ENCODE measurements at regions not wholly inside any gene's neighbourhood (a gene's known extent, or its start where the extent isn't known, plus 50 kb on each side); places are given as distances from the start of the nearest gene placed in this dataset.
A peak's percentile ranks its signal among the peaks of the same experiment; 100 is the strongest.

DNA sequence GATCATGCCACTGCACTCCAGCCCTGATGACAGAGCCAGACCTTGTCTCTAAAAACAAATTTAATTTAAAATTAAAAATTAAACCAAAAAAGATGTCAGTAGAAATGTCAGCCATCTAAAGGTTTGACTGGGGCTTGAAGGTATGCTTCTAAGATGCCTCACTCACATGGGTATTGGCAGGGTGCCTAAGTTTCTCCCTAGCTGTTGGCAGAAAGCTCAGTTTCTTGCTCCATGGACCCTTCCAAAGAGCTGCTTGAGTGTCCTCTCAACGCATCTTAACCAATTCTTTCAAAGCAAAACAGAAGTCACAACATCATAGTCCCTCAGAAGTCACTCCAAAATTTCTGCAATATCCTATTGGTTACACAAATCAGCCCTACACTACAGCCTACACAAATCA lies 231.0 kb upstream of the ADGRL2 start:
- no peak for DNase-seq

GRCh38 chr1:81563632-81564031 lies 237.1 kb upstream of the ADGRL2 start:
- DNase-seq = no peak

DNA sequence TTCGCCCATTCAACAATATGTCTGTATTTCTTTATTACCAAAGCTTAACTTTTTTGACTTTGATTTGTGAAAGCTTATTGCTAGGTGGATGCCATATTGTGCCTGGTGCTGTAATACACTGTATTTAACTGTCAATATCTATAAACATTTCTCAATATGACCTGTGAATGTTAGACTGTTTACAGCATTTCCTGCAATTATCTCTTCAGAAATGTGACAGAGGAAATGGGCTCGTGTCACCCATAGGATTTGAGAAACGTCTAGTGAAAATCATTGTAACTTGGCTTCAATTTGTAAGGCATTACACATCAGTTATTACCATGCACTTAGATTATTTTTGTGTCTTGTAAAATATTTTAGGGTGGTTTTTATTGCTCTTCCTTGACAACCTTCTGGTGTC lies 237.8 kb upstream of the ADGRL2 start:
- no peak for DNase-seq

DNA sequence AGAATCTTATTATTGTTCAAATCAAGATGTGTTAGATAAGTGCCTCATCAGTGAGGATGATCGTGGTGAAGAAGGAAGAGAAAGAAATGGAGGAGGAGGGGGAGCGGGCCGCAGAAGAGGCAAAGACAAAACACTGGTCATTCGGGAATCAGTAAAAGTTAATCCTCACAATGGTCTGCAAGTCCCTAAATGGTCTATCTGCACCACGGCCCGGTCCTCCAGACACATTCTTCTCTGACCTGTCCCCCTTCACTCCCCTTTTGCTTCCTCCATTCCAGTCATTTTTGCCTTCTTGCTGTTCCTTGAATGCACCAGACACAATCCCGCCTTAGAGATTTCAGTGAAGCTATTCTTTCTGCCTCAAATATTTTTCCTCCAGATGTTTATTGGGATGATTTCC lies 240.1 kb upstream of the ADGRL2 start:
- no peak for DNase-seq

DNA sequence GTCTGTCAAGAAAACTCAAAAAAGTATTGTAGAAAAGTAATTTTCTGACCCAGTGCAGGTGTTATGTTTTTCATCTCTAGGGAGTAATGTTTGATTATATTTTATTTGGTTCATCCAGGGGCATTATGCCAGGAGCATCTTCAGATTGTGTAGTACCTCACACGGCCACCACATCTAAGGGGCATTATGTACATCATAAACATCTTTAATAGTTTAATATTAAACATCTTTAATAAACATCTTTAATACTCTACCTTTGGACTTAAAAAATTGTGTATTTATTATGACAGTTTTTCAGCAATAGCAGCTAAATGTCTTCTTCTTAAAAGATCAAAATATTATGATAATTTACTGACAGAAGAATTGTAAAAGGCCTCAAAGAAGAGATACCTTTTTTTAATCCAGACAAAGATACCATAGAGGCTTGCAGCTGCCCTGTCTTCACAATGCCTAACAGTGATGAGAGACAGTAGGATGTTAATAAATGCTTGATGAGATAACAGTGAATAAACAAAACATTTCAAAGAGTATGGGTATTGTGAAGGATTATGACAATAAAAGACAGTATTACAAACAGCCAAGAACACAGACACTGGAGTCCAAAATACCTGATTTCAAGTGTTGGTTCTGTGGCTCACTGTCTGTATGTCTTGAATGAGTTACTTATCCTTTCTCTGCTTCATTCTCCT lies 240.9 kb upstream of the ADGRL2 start:
- DNase-seq = peak in 1 of 2 experiments; percentile 2

- no peak for DNase-seq
Measured at GRCh38 chr1:81558291-81559076, 242.2 kb upstream of the ADGRL2 start.

DNA sequence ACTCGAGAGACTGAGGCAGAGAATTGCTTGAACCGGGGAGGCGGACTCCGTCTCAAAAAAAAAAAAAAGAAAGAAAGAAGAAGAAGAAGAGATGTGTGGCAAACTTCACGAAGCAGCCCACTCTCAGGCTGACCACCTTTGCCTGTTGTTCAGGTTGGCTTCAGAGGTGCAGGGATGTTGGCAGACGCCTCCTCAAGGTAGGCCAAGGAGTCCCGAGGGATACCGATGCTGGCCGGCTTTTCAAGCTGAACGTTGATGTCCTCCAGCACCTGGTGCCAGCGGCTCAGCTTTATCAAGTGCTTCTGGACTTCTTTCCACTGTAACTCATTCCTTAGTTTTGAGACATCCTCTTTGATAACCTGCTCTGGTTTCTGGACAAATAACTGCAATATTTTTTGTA lies 243.8 kb upstream of the ADGRL2 start:
- no peak for DNase-seq

DNA sequence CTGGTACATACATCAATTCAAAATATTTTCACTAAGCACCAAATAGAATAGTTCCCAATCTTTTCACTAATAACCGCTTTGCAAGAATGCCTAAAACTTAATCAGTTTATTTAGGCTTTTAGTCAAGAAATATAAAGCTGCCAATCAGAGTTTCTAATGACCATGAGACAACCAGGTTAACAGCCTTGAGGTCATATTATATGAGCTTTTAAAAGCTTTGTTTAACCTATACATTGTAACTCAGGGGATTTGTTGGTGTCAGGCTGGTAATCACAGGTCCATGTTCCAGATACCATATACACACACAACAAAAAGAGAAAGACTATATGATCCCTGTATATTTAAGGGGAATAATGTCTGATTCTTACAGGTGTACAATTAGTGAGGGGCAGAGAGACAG lies 246.2 kb upstream of the ADGRL2 start:
- no peak for DNase-seq

GRCh38 chr1:81554108-81554507 lies 246.6 kb upstream of the ADGRL2 start:
- no peak for DNase-seq

GRCh38 chr1:81553503-81553902 lies 247.2 kb upstream of the ADGRL2 start:
- DNase-seq = no peak

GRCh38 chr1:81551946-81552345 lies 248.8 kb upstream of the ADGRL2 start:
- no peak for DNase-seq

GRCh38 chr1:81550753-81551152 lies 250.0 kb upstream of the ADGRL2 start:
- DNase-seq = no peak

- DNase-seq = peak in 1 of 2 experiments; percentile 45
Measured at GRCh38 chr1:81549588-81550127, 251.1 kb upstream of the ADGRL2 start.

DNA sequence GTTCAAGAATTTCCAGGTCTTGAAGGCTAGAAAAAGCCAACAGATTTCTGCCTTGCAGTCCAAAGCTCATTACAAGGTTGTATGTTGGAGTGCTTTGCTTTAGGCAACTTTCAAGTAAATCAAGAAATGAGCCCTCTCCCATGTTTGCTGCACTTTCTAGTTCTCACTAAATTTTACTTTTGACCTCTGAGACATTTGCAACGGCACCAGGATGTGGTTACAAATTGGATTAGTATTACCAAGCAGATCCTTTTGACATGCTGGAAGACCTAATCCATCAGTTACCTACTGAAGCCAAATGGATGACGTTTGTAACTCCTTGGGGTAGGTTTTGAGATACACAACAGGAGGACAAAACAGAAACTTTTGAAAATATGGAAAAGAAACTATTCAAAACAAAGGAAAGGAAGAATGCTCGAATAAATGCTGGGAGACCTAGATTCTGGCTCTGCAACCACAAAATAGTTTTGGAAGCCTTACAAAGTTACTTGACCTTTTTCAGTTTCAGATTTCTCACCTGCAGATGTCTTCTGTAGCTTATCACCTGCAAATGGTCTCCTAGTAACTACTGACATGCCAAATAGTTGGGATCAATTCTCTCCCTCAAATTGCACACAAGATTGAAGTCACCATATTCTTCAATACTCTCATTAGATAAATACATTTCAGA lies 251.7 kb upstream of the ADGRL2 start:
- no peak for DNase-seq

GRCh38 chr1:81547912-81548303 lies 252.8 kb upstream of the ADGRL2 start:
- DNase-seq = no peak

DNA sequence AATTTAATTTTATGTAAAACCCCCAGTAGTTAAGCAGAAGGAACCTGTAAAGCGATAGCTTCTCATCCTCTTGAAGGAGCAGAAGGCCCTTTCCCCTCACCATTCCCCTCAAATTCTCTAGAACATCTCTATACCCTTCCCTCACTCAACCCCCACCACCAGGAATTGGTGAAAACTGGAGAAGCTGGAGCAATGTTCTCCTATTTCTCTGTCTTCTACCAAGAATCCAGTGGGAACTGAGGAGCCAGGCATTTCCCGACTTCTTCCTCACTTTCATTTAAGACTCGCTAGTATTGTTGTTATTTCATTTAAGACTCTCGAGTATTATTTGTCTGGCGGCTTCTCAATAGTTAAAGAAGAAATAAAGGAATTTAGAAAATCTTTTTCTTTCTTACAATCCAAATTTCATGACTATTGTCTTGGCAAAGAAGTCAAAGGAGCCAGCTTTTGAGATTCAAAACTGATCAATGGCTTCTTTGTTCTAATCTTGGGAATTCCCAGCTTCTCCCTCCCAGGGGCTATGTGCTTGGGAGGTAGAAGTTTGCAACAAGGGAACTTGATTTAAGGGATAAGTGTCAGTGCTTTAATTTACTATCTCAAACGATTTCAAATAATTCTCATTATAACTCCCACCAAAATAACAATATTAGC lies 253.3 kb upstream of the ADGRL2 start:
- no peak for DNase-seq

GRCh38 chr1:81545734-81546133 lies 255.0 kb upstream of the ADGRL2 start:
- no peak for DNase-seq

DNA sequence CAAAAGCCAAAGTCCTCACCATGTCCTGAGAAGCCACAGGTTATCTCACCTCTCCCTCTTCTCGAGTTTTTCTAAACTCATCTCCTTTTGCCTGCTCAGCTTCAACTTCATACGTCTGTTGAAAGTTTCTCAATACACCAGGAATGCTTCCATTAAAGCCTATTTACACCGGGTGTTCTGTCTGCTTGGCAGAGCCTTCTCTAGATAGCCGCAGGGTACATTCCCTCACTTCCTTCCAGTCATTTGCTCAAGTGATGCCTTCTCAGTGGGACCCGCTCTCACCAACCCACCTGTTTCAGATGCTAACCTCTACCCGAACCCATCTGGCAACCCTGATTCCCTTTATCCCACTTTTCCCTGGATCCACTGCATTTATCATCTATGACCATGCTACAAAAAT lies 257.0 kb upstream of the ADGRL2 start:
- no peak for DNase-seq

- DNase-seq = no peak
Measured at GRCh38 chr1:81542196-81542595, 258.5 kb upstream of the ADGRL2 start.

DNA sequence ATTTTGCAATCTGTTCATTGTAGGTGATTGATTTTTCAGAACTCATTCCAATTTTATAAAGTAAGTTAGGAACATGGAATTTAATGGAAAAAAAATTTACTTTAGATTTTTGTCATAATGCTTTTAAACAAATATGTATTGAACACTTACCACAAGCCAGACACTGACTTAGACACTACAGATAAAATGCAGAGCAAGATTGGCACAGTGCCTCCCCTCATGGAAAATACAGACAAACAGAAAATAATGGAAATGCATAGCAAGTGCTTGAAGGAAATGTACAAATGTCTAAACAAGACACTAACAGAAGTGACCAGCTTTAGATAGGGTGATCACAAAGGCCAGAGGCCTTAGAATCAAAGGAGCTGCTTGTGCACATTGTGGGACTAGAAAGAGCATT lies 260.5 kb upstream of the ADGRL2 start:
- no peak for DNase-seq

- no peak for DNase-seq
Measured at GRCh38 chr1:81529014-81529413, 271.7 kb upstream of the ADGRL2 start.

DNA sequence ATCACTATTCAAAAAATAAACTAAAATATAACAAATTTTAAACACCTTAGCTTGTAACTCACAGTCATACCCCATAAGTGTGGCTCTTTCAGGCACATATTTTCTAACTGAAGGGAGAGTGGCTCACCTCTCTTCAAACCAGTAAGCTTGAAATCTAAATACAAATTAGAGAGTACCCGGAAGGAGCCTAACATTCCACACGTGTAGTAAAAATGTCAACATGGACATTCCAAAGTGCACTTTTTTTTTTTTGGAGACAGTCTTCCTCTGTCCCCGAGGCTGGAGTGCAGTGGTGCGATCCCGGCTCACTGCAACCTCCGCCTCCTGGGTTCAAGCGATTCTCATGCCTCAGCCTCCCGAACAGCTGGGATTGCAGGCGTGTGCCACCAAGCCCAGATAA lies 275.6 kb upstream of the ADGRL2 start:
- no peak for DNase-seq

DNA sequence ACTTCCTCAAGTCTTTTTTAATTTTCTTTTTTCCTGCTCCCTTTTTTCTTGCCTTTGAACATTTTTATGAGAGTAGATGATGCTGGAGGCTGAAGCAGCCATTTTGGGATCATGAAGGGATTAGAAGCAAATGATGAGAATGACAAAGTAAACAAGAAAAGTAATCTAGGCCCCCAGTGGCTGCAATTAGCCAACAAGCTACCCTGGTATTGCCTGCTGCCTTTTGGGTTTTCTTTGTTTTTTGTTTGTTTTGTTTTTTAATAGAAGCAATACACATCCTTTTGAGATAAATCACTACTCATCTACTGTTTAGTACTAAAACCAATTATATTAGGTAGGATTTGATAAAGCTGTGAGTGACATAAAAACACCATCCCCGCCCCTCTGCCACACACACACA lies 280.7 kb upstream of the ADGRL2 start:
- no peak for DNase-seq
